Mucosa of gallbladder (tissue), 1 donor: ENCODE measurements at regions not wholly inside any gene's neighbourhood (a gene's known extent, or its start where the extent isn't known, plus 50 kb on each side); places are given as distances from the start of the nearest gene placed in this dataset.

Experiments used
- DNase-seq: peaks from one replicate; pipeline ENCODE4 v3.0.0-alpha.2; 2020; ENCODE audit warnings: low spot score
- donor health status: DM: no; HTN: no; CAD: no.

DNA sequence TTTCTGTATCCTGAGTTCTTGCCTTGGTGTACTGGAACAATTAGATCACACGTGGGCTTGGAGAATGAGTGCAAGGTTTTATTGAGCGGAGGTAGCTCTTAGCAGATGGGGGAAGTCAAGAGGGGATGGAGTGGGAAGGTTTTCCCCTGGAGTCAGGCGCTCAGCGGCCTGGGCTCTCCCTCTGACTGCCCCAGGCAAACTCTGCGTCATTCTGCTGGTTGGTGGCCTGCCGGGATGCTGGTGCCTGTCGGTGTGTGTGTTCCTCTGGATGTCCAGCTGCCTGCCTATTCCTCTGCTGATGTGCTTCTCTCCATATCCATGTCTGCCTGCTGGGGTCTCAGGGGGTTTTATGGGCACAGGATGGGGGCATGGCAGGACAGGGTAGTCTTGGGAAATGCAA is 111.0 kb downstream of the TRIB2 start:
- no peak for DNase-seq

DNA sequence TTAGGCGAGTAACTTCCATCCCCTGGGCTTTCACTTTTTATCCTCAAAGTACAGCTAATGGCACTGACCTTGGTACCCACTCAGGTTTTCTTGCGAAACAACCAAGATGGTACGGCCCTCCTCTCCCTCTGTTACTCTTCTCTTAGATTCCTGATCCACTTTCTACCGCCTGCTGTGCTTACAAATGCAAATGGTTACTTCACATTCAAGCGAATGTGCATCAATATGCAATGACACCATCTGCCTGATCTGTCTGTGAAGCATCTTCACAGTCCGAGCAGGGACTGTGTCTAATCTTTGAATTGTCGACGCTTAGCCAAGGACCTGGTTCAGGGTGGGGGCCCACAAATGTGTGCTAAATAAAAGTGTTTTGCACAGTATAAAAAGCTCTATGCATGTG is 112.2 kb downstream of the TRIB2 start:
- DNase-seq: no peak

DNA sequence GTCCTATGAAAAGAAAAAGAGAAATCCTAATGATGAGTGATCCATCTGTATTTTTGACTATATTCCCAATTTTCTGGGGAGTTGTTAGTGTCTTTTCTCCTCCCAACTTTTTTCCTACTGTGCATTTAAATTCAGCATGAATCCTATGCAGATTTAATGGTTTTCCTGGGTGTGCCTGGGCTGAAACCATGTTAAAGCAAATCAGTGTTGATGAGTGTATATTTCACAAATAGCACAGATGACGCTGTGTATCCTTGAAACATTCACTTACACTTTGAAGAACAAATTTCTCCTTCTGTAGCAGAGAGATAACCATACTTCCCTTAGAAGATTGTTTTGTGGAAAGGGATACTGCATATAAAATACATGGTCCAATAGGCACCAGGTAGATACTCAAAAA is 114.3 kb downstream of the TRIB2 start:
- no peak for DNase-seq

DNA sequence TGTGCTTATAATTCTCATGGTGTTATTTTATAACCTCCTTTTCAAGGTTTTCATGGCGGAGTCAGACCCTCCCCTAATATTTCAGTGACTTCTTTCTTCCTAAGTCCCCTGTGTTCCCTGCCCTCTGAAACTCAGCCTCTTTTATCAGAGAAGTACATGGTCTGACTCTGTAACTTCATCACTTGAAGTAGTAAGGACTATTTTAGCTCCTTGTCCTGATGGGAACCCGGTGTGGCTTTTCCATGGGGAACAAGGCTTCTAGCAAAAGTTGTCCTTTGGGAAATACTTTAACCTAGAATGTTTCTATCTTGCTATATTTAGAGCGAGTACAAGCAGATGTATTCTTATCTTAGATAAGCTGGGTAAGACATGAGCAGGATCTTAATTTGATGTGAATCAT is 117.5 kb downstream of the TRIB2 start:
- no peak for DNase-seq

DNA sequence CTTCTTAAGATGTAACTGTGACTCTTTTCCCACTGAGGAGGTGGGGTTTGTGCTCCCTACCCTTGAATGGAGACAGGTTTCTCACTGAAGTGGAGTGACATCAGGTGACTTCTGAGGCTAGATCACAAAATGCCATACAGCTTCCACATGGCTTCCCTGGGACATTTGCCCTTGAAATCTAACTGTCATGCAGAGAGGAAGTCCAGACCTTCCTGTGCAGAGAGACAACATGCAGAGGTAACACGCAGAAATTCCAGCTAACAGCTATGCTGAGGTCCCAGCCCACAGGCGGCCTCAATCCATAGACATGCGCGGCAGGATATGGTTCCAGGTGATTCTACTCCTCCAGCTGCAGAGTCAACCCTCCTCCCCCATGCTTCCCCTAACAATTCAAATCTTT is 119.0 kb downstream of the TRIB2 start:
- DNase-seq: no peak

DNA sequence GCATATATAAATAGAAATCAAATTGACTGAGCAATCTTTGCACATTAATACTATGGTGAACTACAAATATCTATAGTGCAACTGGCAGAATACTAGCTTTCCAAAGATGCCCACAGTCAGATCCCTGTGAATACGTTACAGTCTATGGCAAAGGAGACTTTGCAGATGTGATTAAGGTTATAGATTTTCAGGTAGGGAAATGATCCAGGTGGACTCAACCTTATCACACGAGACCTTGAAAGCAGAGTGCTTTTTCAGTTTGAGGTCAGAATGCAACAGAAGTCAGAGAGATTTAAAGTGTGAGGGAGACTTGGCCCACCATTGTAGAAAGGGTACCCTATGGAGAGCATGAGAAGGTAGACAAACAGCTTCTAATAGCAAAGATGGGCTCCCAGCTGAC is 122.6 kb downstream of the TRIB2 start:
- DNase-seq: no peak

DNA sequence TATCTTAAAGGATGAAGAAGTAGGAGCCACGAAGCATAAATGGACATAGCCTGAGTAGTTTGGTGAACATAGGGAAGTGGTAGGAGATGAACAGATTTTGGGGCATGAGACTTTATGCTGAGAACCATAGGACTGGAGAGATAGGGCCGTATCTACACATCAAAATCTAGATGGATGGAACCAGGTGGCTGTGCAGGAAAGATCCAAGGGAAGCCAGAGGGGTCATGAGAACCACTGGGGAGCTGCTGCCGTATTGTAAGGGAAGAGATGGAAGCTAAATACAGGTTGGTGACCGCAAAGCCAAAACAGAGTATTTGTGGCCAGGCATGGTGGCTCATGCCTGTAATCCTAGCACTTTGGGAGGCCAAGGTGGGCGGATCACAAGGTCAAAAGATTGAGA is 124.3 kb downstream of the TRIB2 start:
- DNase-seq: no peak

DNA sequence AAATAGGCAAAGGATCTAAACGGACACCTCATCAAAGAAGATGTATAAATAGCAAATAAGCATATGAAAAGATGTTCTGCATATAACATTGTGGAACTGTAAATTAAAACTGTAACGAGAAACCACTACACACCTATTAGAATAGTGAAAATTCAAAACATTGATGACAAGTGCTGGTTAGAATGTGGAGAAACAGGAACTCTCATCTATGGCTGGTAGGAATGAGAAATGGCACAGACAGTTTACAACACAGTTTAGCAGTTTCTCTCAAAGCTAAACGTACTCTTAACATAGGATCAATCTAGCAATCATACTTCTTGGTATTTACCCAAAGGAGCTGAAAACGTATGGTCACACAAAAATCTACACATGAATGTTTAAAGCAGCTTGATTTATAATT is 126.2 kb downstream of the TRIB2 start:
- no peak for DNase-seq

DNA sequence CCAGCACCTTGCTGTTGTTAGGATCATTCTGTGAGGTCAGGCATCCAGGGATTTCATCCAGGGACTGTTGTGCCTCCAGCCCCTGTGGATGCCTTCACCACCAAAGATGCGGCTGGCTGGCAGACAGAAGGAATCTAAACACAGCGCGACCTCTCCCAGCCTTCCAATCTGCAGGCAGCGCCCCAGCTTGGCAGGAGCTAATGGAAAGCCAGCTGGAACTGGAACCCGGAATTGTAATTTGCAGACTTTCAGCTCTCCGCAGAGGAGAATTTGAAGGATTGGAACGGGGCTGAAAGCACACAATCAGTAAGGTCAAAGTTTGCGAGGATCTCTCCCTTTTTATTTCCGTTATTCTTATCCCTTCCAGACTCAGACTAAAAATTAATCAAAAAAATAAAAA is 127.8 kb downstream of the TRIB2 start:
- DNase-seq: no peak

DNA sequence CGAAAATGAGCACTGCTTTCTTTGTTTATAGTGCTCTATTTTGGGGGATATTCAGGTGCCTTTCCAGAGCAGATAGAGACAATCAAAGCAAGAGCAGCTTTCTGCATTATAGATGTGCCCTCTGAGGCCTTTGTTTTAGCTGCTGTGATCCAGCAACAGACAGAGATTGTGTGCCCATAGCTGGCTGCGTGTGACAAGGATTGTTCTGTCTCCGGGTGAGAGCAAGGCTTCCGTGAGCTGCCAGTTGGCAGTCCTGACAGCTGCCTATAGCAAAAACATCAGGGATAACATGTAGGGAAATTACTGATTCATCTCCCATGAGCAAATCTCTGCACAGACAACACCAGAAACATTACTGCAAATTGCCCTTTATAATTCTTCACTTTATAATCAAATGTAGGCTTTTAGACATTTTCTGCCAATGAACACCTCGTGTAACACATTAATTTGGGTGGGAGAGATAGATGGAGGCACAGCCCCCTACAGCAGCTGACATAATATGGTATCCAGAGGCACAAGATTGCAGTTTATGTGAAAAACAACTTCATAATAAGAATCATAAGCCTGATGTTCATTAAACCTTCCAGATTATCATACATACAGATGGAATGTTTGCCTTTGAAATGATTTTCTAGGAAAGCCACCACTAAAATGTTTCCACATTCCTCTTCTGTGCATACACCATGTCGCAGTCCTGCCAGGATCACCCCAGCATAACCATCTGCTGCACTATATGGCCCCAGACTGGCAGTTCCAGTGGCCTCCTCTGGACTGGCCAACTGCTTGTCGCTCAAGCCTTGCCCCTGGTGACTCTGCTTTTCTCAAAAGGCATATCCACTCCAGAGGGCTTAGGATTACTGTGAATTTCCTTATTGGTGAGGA is 131.2 kb downstream of the TRIB2 start:
- DNase-seq: no peak

DNA sequence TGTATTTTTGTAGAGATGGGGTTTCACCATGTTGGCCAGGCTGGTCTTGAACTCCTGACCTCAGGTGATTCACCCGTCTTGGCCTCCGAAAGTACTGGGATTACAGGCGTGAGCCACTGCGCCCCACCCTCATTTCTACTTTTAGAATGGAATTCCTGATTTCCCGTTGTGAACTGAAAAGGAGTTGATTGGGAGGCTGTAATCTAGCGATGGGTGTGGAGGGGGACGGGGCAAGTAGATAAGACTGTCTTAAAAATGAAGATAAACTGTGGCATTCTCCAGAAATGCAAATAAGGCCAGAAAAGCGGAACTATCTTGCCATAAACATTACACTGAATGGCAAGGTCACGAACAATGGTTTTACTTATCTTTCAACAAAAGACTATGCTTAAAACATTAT is 135.4 kb downstream of the TRIB2 start:
- DNase-seq: no peak

DNA sequence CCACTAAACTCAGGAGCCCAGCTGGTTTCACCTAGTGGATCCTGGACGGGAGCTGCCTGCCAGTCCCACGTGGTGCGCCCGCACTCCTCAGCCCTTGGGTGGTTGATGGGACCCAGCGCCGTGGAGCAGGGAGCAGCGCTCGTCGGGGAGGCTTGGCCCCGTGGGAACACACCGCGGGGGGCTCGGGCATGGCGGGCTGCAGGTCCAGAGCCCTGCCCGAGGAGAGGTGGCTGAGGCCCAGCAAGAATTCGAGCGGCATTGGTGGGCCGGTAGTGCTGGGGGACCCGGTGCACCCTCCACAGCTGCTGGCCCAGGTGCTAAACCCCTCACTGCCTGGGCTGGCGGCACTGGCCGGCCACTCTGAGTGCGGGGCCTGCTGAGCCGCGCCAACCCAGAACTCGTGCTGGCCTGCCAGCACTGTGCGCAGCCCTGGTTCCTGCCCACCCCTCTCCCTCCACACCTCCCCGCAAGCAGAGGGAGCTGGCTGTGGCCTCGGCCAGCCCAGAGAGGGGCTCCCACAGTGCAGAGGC is 137.3 kb downstream of the TRIB2 start:
- DNase-seq: no peak

DNA sequence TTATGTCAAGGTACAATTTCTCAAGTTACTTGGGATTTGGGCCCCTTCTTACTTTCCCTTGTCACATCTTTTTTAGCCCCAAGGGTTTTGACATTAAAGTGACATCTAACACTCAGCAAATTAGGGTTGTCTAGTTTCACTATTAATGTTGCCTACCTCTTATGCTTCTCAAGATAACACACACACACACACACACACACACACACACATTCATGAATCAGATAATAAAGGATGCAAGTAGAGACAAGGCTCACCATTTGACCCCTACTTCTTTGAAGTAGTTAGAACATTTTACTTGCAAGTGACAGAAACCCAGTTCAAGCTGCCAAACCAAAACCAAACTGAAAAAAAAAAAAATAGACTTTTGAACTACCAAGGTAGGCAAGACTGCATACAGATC is 138.8 kb downstream of the TRIB2 start:
- no peak for DNase-seq

DNA sequence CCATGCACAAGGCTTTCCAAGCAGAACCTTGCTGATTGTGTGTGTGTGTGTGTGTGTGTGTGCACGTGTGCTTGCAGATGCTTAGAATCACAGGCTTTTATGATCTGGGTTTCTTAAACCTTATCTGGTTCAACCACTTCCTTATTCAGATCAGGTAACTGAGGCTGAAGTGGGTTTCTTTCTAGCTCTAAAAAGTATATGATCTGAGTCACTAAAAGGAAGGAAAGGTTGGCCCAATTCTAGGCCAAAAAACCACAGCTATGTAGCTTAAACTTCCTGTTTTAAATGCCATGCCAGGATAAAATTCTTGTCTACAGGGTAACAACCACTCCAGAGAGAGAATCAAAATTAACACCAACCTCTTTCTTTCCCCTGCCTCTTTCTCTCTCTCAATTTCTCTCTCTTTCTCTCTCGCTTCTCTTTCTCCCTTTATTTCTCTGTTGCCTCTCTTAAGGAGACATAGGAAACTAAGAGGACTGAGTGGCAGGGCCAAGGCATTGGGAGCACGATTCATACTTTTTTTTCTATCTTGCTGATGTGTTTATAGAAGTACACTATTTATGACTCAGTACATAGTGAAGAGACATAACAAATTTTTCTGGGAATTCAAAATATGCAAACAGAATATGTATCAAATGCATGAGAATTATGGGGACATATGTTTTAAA is 140.3 kb downstream of the TRIB2 start:
- no peak for DNase-seq

DNA sequence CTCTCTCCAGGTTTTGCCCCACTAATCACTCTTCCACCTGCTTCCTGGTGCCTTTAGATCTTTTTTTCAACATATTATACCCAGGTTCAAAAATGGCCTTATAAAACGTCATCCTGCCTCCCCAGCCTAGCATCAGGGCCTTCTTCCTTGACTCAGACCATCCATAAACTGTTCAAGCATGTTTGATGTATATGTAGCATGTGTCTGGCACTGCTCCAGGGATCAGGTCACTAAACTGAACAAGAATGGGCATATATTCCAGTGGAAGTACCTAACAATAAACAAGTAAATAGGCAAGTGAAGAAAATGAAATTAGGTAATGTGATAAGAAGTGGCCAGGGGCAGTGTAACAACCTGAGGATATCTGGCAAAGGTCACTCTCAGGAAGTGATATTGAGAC is 141.2 kb downstream of the TRIB2 start:
- DNase-seq: no peak

DNA sequence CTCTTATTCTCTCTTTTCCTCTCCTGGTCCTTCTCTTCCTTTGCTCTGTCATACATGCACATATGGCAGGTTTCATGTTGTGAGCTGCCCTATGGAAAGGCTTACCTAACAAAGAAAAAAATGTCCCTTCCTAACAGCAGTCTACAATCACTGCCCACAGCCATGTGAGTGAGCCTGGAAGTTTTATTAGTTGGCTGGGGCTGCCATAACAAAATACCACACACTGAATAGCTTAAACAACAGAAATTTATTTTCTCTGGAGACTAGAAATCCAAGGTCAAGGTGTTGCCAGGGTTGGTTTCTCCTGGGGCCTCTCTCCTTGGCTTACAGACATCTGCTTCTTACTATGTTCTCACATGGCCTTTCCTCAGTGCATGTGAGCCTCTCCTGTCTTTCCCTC is 142.1 kb downstream of the TRIB2 start:
- no peak for DNase-seq

DNA sequence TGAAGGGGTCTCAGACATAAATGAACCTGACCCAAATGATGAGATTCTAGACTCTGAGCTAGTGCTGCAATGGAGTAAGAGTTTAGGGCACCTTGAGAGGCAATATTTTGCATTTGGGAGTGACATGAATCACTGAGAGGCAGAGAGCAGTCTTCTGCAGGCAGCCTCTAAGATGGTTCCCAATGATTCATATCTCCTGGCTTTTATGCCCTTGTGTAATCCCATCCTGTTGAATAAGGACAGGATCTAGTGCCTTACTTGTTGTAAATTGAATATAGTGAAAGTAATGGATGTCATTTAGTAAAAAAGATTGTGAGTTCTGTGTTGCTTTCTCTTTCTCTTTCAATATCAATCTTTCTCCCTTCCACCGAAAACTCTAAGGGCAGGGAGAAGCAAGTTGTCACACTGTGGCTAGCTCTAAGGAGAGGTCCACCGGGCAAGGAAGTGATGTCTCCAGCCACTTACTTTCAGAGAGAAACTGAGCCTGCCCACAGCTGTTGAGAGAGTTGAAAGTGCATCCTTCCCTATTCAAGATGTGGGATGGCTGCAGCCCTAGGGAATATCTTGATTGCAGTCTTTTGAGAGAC is 144.7 kb downstream of the TRIB2 start:
- DNase-seq: no peak

DNA sequence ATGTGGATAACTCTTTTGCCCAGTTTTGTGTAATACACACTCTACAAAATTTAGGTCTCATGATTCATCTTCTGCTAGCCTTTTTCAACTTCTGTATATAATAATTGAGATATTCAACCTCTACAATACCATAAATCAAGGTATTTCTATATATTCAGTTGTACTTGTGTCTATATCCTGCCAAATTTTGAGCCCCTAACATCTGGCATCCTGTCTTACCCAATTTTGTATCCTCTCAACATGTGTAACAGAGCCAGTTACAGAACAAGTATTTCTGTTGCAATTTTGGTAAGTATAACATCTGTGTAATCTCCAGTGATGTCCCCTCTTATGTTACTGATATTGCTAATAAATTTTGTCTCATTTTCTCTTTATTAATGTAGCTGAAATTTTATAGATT is 145.8 kb downstream of the TRIB2 start:
- DNase-seq: no peak

DNA sequence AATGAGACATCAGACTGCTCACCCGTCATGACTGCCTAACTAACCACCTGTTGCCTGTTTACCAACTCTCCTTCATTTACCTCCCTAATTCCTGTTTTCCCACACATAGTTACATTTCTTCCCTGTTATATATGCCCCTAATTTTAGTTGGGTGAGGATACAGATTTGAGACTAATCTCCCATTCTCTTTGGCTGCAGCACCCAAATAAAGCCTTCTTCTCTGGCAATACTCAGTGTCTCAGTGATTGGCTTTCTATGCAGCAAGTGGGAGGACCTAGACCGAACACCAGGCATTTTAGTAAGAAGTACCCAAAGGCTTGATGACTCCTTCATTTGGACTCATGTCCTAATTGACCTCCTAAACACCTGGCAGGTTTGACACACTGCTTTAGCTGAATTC is 147.2 kb downstream of the TRIB2 start:
- DNase-seq: no peak

DNA sequence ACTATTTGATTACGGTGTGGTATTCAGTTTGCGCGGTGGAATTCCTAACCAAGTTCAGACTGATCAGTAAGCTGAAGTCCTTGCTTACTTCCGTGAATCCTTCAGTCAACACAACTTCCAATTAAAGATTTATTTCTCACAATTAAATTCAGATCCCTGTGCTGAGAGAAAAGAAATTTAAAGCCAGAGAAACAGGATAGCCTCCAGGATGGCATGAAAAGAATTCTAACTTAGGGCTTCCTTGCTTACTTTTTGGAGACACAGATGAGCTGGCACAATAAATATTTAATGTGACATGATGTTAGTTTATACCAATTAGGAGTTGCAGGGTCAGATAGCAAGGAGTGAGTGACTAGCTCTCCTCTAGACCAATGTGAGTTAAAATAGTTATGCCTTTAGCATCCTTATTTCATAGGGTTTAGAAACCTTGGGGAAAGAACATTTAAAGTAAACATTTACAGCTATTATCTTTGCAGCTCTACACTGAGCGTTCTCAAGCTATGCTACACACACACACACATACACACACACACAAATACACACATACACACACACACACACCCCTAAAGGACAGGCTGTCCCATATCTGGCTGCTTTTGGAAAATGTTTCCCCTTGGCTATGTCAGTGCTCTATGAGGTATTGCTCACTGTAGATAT is 151.0 kb downstream of the TRIB2 start:
- DNase-seq: peak; percentile 13

DNA sequence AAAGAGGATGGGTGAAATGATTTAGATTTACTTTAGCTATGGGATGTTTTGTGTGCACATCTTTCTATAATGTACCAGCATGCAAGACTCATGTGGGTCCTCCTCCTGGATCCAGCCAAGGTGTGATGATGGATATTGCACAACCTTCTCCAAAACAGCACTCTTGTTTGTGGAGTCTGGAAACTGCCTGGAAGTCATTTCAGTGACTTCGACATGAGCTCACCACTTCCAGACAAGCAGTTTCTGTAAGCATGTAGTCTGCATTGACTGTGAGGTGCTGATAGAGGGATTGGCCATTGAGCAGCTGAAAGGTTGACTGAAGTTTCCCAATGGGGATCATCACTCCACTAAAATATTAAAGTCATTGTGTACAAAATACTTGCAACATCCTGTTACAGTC is 154.0 kb downstream of the TRIB2 start:
- DNase-seq: no peak

DNA sequence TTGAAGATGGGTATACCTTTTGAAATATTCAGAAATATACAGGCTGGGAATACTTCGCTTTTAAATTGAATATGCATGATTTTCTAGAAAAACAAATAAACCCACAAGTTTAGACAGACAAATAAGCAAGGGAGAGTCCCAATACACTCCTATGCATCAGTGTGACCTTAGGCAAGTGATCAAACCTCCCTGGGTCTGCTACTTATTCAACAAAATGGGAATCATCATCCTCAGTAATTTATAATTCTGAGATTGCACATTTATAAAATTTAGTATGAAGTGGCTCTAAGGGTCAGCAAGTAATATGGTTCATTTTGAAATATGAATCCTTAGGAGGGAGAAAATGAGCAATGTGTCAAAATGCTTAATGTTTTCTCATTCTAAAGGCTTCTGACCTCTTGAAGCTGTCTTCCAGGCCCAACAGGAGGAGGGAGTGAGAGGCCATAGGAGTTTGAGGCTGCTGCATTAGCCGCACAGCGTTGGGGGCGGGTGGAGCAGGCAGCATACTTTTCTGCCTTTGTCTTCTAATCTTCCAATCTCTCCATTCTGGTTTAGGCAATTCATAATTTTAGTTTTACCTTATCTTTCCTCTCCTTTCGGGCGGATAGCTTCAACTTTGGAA is 155.1 kb downstream of the TRIB2 start:
- DNase-seq: no peak
